ENCODE measurements at regions not wholly inside any gene's neighbourhood (a gene's known extent, or its start where the extent isn't known, plus 50 kb on each side); places are given as distances from the start of the nearest gene placed in this dataset.

GRCh38 chr18:1892191-1892590, 679.1 kb downstream of the METTL4 start:
- TF ChIP-seq CTCF (IDR thresholded peaks at IDR 0.05; ENCODE audit: low read depth, low read length) (no peak), EZH2phosphoT487 (IDR thresholded peaks at IDR 0.05; ENCODE audit: low read depth) (no peak)

Data from OCI-LY3 (cell line).